CD14-positive monocyte (primary cell): ENCODE measurements at regions not wholly inside any gene's neighbourhood (a gene's known extent, or its start where the extent isn't known, plus 50 kb on each side); places are given as distances from the start of the nearest gene placed in this dataset.

ENCODE experiments used
- DNase-seq, 3 donors: peaks; one replicate each; pipeline ENCODE4 v3.0.0-alpha.2; 2011 to 2022
- H2AFZ ChIP-seq: 2 replicates; pipeline ENCODE4 v1.6.0; 2012; ENCODE audit warnings: mild to moderate bottlenecking, low read depth, low read length, inconsistent platforms; ENCODE audit not compliant: insufficient read depth, poor library complexity, severe bottlenecking
- H3K27ac ChIP-seq, 2 donors: 1 replicate in 1 of 2; 2 replicates in 1 of 2; pipeline ENCODE4 v1.5.1; 2012 to 2013; ENCODE audit warnings: low read length in 2 of 2, control low read depth in 1 of 2, inconsistent platforms in 1 of 2, low read depth in 1 of 2, mild to moderate bottlenecking in 1 of 2
- H3K27me3 ChIP-seq, 2 donors: one replicate each; pipeline versions ENCODE4 v1.6.0 to v1.6.1; 2011 to 2013; ENCODE audit warnings: low read length in 2 of 2; ENCODE audit not compliant: control insufficient read depth in 2 of 2, insufficient read depth in 2 of 2
- H3K36me3 ChIP-seq, 2 donors: replicated peaks in 1 of 2; 1 replicate in 1 of 2; 2 replicates in 1 of 2; pipeline versions ENCODE4 v1.5.1 to v1.6.1; 2012 to 2013; ENCODE audit warnings: low read length in 2 of 2, control low read depth in 1 of 2, inconsistent platforms in 1 of 2, mild to moderate bottlenecking in 1 of 2; ENCODE audit not compliant: insufficient read depth in 2 of 2, control insufficient read depth in 1 of 2
- H3K4me1 ChIP-seq, 2 donors: 1 replicate in 1 of 2; 2 replicates in 1 of 2; pipeline versions ENCODE4 v1.5.1 to v1.6.1; 2012 to 2013; ENCODE audit warnings: low read length in 2 of 2, control low read depth in 1 of 2, inconsistent platforms in 1 of 2, mild to moderate bottlenecking in 1 of 2, moderate library complexity in 1 of 2; ENCODE audit not compliant: insufficient read depth in 2 of 2, control insufficient read depth in 1 of 2
- H3K4me2 ChIP-seq: replicated peaks from 2 replicates; pipeline ENCODE3; 2012; ENCODE audit warnings: low read length, moderate library complexity, mild to moderate bottlenecking; ENCODE audit not compliant: poor library complexity, severe bottlenecking; ENCODE audit errors: extremely low read depth
- H3K4me3 ChIP-seq, 3 experiments: fragments of 200-600 bp in 1 of 3; sonication (generic) in 1 of 3; replicated peaks in 1 of 3; 1 replicate in 2 of 3; 2 replicates in 1 of 3; pipeline ENCODE4 v1.5.1; 2011 to 2013; ENCODE audit warnings: low read length in 3 of 3, mild to moderate bottlenecking in 3 of 3, control low read depth in 2 of 3, low read depth in 2 of 3, inconsistent platforms in 1 of 3, moderate library complexity in 1 of 3
- H3K79me2 ChIP-seq: 2 replicates; pipeline ENCODE4 v1.6.0; 2012; ENCODE audit warnings: mild to moderate bottlenecking, control low read depth, inconsistent platforms, low read length, moderate library complexity; ENCODE audit not compliant: insufficient read depth
- H3K9ac ChIP-seq: 2 replicates; pipeline ENCODE4 v1.6.0; 2017; ENCODE audit warnings: low read length, mild to moderate bottlenecking; ENCODE audit not compliant: insufficient read depth, poor library complexity, severe bottlenecking
- H3K9me3 ChIP-seq, 2 donors: replicated peaks in 1 of 2; 1 replicate in 1 of 2; 2 replicates in 1 of 2; pipeline versions ENCODE4 v1.5.1 to v1.6.1; 2012 to 2013; ENCODE audit warnings: low read length in 2 of 2, control low read depth in 1 of 2; ENCODE audit not compliant: control insufficient read depth in 1 of 2, insufficient read depth in 1 of 2
- H4K20me1 ChIP-seq: 2 replicates; pipeline ENCODE4 v1.6.0; 2012; ENCODE audit warnings: mild to moderate bottlenecking, low read length, control low read depth, moderate library complexity; ENCODE audit not compliant: insufficient read depth
- H3K27ac Mint-ChIP-seq, 7 donors: one replicate each; pipeline ENCODE4 v1.8.0; 2020; ENCODE audit warnings: mild to moderate bottlenecking in 7 of 7, mixed read lengths in 7 of 7, moderate library complexity in 6 of 7, inconsistent platforms in 2 of 7
- H3K27me3 Mint-ChIP-seq, 3 donors: one replicate each; pipeline ENCODE4 v1.8.0; 2021 to 2022; ENCODE audit warnings: low read depth in 3 of 3, mild to moderate bottlenecking in 3 of 3, mixed read lengths in 3 of 3, moderate library complexity in 3 of 3, inconsistent platforms in 1 of 3
- H3K36me3 Mint-ChIP-seq, 2 donors: one replicate each; pipeline ENCODE4 v1.8.0; 2020; ENCODE audit warnings: mixed read lengths in 2 of 2, inconsistent platforms in 1 of 2, mild to moderate bottlenecking in 1 of 2
- H3K4me1 Mint-ChIP-seq: one replicate; pipeline ENCODE4 v1.8.0; 2020; ENCODE audit warnings: mild to moderate bottlenecking, mixed read lengths
- H3K4me3 Mint-ChIP-seq, 2 donors: one replicate each; pipeline ENCODE4 v1.8.0; 2020; ENCODE audit warnings: mild to moderate bottlenecking in 2 of 2, mixed read lengths in 2 of 2, moderate library complexity in 1 of 2
- H3K9me3 Mint-ChIP-seq, 7 donors: one replicate each; pipeline ENCODE4 v1.8.0; 2020 to 2022; ENCODE audit warnings: mixed read lengths in 7 of 7, mild to moderate bottlenecking in 6 of 7, moderate library complexity in 6 of 7, inconsistent platforms in 2 of 7
- WGBS: methylation state at CpG from one replicate; pipeline ENCODE4 v1.1.5; 2013; ENCODE audit warnings: missing lambda C conversion rate; ENCODE audit not compliant: insufficient coverage; 5-methylcytosine and 5-hydroxymethylcytosine counted together
- intact Hi-C, 2 donors: fragments of 100-400 bp; cut with micrococcal nuclease; formaldehyde crosslinking; loops; one replicate each; pipeline versions ENCODE4 v1.15.0 to v1.15.1; 2023
- TF ChIP-seq, protein P1 (sequence below): fragments of 200-600 bp; IDR thresholded peaks from one replicate; pipeline ENCODE4 v1.8.0; 2022; ENCODE audit warnings: antibody characterized with exemption, mild to moderate bottlenecking

DNA sequence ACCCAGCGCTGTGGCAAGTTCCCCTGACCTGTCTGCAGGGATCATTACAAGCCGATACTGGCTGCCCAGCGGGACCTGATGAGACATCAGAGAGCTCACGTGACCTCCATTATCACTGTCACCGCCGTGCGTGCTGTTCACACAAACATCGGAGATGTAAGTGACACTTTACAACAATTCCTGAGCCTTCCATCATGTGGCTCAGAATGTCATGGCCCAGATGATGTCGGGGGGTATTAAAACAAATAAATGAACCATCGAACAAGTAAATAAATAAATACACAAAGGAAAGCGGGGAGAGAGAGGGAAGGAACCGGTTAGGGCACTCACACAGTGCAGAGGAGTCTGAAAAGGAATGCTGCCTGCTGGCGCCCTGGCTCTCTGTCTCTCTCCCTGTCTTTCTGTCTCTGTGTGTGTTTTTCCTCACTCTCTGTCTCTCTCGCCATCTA lies 195.1 kb downstream of the BMP7 start:
- Mint-ChIP-seq H3K27me3 (peaks cover 18 to 47% (median 32%) of the 10 kb centered on the region in 3 donors), H3K4me1 (no peaks in the 10 kb centered on the region), H3K4me3 (no peak overlapping the region), H3K36me3 (no peaks in the 10 kb centered on the region), H3K9me3 (peaks cover 0 to 8% (median 2%) of the 10 kb centered on the region in 7 donors), H3K27ac (peak overlapping the region in 1 of 7 donors; percentile 33)
- no peaks in the 10 kb centered on the region for H4K20me1 ChIP-seq
- no peak overlapping the region for H3K9ac ChIP-seq
- no peak overlapping the region for H2AFZ ChIP-seq
- TF ChIP-seq, protein P1, sequence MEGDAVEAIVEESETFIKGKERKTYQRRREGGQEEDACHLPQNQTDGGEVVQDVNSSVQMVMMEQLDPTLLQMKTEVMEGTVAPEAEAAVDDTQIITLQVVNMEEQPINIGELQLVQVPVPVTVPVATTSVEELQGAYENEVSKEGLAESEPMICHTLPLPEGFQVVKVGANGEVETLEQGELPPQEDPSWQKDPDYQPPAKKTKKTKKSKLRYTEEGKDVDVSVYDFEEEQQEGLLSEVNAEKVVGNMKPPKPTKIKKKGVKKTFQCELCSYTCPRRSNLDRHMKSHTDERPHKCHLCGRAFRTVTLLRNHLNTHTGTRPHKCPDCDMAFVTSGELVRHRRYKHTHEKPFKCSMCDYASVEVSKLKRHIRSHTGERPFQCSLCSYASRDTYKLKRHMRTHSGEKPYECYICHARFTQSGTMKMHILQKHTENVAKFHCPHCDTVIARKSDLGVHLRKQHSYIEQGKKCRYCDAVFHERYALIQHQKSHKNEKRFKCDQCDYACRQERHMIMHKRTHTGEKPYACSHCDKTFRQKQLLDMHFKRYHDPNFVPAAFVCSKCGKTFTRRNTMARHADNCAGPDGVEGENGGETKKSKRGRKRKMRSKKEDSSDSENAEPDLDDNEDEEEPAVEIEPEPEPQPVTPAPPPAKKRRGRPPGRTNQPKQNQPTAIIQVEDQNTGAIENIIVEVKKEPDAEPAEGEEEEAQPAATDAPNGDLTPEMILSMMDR, result no peak
- intact Hi-C loops, result no loop called here
- H3K36me3 ChIP-seq, result no peaks in the 10 kb centered on the region
- no peak for DNase-seq
- H3K4me3 ChIP-seq, result no peak overlapping the region
- peaks cover 4 to 29% of the 10 kb centered on the region in 2 donors for H3K27me3 ChIP-seq
- WGBS, result 7% methylated on average over 9 of the region's 14 CpGs
- H3K9me3 ChIP-seq, result peaks cover 0 to 3% of the 10 kb centered on the region in 2 donors
- no peaks in the 10 kb centered on the region for H3K79me2 ChIP-seq
- H3K4me1 ChIP-seq, result no peaks in the 10 kb centered on the region
- H3K27ac ChIP-seq, result no peak overlapping the region
- H3K4me2 ChIP-seq, result no peak overlapping the region

DNA sequence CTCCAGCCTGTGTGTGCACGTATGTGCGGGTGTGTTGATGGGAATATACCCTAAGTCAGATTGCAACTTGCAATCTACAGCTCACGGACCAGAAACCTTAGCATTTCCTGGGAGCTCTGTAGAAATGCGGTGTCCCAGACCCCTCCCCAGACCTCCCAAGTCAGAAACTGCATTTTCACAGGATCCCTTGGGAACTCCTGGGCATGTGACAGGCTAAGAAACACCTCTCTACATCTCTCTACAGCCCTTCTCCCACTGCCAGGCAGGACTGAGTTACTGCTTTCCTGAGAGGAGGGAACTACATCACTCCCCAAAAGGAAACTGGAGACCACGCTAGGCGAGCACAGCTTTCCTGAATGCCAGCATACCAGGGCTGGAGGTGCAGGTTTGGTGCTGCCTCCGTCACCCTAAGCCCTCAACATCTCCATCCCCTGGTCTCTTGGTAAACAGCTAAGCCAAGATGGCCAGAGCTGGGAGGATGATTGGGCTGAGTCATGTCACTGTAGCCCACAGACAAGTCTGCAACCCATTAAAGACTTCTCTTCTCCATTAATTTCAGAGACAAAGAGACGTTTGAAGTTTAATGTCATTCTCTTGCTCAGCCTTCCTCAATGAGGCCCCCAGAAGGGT lies 194.4 kb downstream of the BMP7 start:
- WGBS, result 32% methylated on average over 3 of the region's 8 CpGs
- H3K36me3 Mint-ChIP-seq, result no peaks in the 10 kb centered on the region

More for the DNA sequence above, 194.4 kb downstream of the BMP7 start:
- no peak for DNase-seq
- Histone ChIP-seq H3K79me2 (no peaks in the 10 kb centered on the region), H3K4me2 (no peak overlapping the region), H2AFZ (no peak overlapping the region), H3K27ac (no peak overlapping the region), H3K9me3 (peaks cover 0 to 8% of the 10 kb centered on the region in 2 donors), H3K27me3 (peaks cover 4 to 26% of the 10 kb centered on the region in 2 donors), H3K4me1 (no peaks in the 10 kb centered on the region), H3K36me3 (no peaks in the 10 kb centered on the region), H3K4me3 (no peak overlapping the region), H4K20me1 (no peaks in the 10 kb centered on the region), H3K9ac (no peak overlapping the region)
- H3K4me1 Mint-ChIP-seq, result no peaks in the 10 kb centered on the region
- H3K9me3 Mint-ChIP-seq, result peaks cover 2 to 10% (median 6%) of the 10 kb centered on the region in 7 donors
- H3K27me3 Mint-ChIP-seq, result peaks cover 18 to 39% (median 30%) of the 10 kb centered on the region in 3 donors
- TF ChIP-seq, protein P1, result no peak
- H3K27ac Mint-ChIP-seq, result no peak overlapping the region
- H3K4me3 Mint-ChIP-seq, result no peak overlapping the region
- intact Hi-C loops, result no loop called here
